RWPE2 (cell line): ENCODE measurements at regions not wholly inside any gene's neighbourhood (a gene's known extent, or its start where the extent isn't known, plus 50 kb on each side); places are given as distances from the start of the nearest gene placed in this dataset.

Experiments used
- ATAC-seq: fragments of 200-7000 bp; cut with Tn5 transposase; 3 replicates; pipeline ENCODE4 v1.9.1; 2021; ENCODE audit warnings: low read depth
- DNase-seq: peaks from one replicate; pipeline ENCODE4 v3.0.0-alpha.2; 2020; ENCODE audit warnings: low spot score
- H3K27ac ChIP-seq: fragments of 450-650 bp; 2 replicates; pipeline ENCODE4 v1.5.1; 2017; ENCODE audit warnings: mild to moderate bottlenecking; ENCODE audit not compliant: poor library complexity, severe bottlenecking
- H3K27me3 ChIP-seq: fragments of 250-450 bp; sonication (Bioruptor Pico); 2 replicates; pipeline ENCODE4 v1.5.1; 2021; ENCODE audit warnings: mild to moderate bottlenecking, moderate library complexity; ENCODE audit not compliant: insufficient read depth, poor library complexity, severe bottlenecking
- H3K36me3 ChIP-seq: fragments of 250-450 bp; sonication (Bioruptor Pico); 2 replicates; pipeline ENCODE4 v1.5.1; 2020; ENCODE audit warnings: low read depth, mild to moderate bottlenecking, moderate library complexity
- H3K4me1 ChIP-seq: fragments of 250-450 bp; sonication (Bioruptor Pico); 2 replicates; pipeline ENCODE4 v1.5.1; 2021; ENCODE audit warnings: mild to moderate bottlenecking, moderate library complexity; ENCODE audit not compliant: insufficient read depth, poor library complexity, severe bottlenecking
- H3K4me3 ChIP-seq: fragments of 250-450 bp; sonication (Bioruptor Pico); 2 replicates; pipeline ENCODE4 v1.5.1; 2021; ENCODE audit warnings: mild to moderate bottlenecking, moderate library complexity; ENCODE audit not compliant: severe bottlenecking
- H3K9me3 ChIP-seq: fragments of 250-450 bp; sonication (Bioruptor Pico); 2 replicates; pipeline ENCODE4 v1.5.1; 2021; ENCODE audit warnings: mild to moderate bottlenecking, moderate library complexity; ENCODE audit not compliant: severe bottlenecking
- CTCF ChIP-seq: fragments of 450-650 bp; IDR thresholded peaks from one replicate; pipeline ENCODE4 v1.5.1; 2017; ENCODE audit warnings: mild to moderate bottlenecking, moderate library complexity; ENCODE audit not compliant: poor library complexity, severe bottlenecking

- Histone ChIP-seq H3K4me1 (no peaks in the 10 kb centered on the region), H3K36me3 (no peaks in the 10 kb centered on the region), H3K4me3 (no peak overlapping the region), H3K9me3 (no peaks in the 10 kb centered on the region), H3K27ac (no peak overlapping the region), H3K27me3 (no peaks in the 10 kb centered on the region)
- no peak for DNase-seq
- TF ChIP-seq CTCF, result no peak
- ATAC-seq, result no peak
These were observed 612.6 kb downstream of the GALR1 start for GRCh38 chr18:77862066-77862757.

- TF ChIP-seq CTCF, result no peak
- Histone ChIP-seq H3K9me3 (no peaks in the 10 kb centered on the region), H3K27ac (no peak overlapping the region), H3K27me3 (no peaks in the 10 kb centered on the region), H3K36me3 (no peaks in the 10 kb centered on the region), H3K4me1 (no peaks in the 10 kb centered on the region), H3K4me3 (no peak overlapping the region)
- DNase-seq (no peak), ATAC-seq (no peak)
These were observed 616.2 kb downstream of the GALR1 start for GRCh38 chr18:77865853-77866252.

GRCh38 chr18:77866351-77866750 is 616.7 kb downstream of the GALR1 start:
- no peak for ATAC-seq
- no peaks in the 10 kb centered on the region for H3K27me3 ChIP-seq
- no peak for TF ChIP-seq CTCF

GRCh38 chr18:77870199-77870598 is 620.6 kb downstream of the GALR1 start:
- Histone ChIP-seq H3K36me3 (no peaks in the 10 kb centered on the region), H3K4me3 (no peak overlapping the region), H3K27ac (no peak overlapping the region), H3K4me1 (no peaks in the 10 kb centered on the region), H3K27me3 (no peaks in the 10 kb centered on the region), H3K9me3 (no peaks in the 10 kb centered on the region)
- no peak for DNase-seq
- ATAC-seq, result no peak
- no peak for TF ChIP-seq CTCF

More at GRCh38 chr18:77866351-77866750, 616.7 kb downstream of the GALR1 start:
- Histone ChIP-seq H3K4me1 (no peaks in the 10 kb centered on the region), H3K27ac (no peak overlapping the region), H3K9me3 (no peaks in the 10 kb centered on the region), H3K4me3 (no peak overlapping the region), H3K36me3 (no peaks in the 10 kb centered on the region)
- DNase-seq, result no peak

GRCh38 chr18:77870894-77871293 is 621.2 kb downstream of the GALR1 start:
- Histone ChIP-seq H3K27ac (no peak overlapping the region), H3K4me3 (no peak overlapping the region), H3K9me3 (no peaks in the 10 kb centered on the region), H3K36me3 (no peaks in the 10 kb centered on the region), H3K27me3 (no peaks in the 10 kb centered on the region), H3K4me1 (no peaks in the 10 kb centered on the region)
- DNase-seq, result no peak
- no peak for ATAC-seq
- TF ChIP-seq CTCF, result no peak
